Nephron progenitor cell (in vitro differentiated cells): ENCODE measurements at regions not wholly inside any gene's neighbourhood (a gene's known extent, or its start where the extent isn't known, plus 50 kb on each side); places are given as distances from the start of the nearest gene placed in this dataset.

Experiments
- DNase-seq: peaks from one replicate; pipeline ENCODE4 v3.0.0; 2021
- H3K27ac Mint-ChIP-seq: 2 replicates; pipeline ENCODE4 v1.8.0; 2021; ENCODE audit warnings: mild to moderate bottlenecking, moderate library complexity, mixed read lengths
- H3K27me3 Mint-ChIP-seq: 2 replicates; pipeline ENCODE4 v1.8.0; 2021; ENCODE audit warnings: mild to moderate bottlenecking, low read depth, mixed read lengths; ENCODE audit not compliant: poor library complexity
- H3K36me3 Mint-ChIP-seq: 2 replicates; pipeline ENCODE4 v1.8.0; 2021; ENCODE audit warnings: low read depth, mixed read lengths
- H3K4me1 Mint-ChIP-seq: 2 replicates; pipeline ENCODE4 v1.8.0; 2021; ENCODE audit warnings: mixed read lengths
- H3K4me3 Mint-ChIP-seq: 2 replicates; pipeline ENCODE4 v1.8.0; 2021; ENCODE audit warnings: mild to moderate bottlenecking, moderate library complexity, mixed read lengths
- H3K9me3 Mint-ChIP-seq: 2 replicates; pipeline ENCODE4 v1.8.0; 2021; ENCODE audit warnings: mild to moderate bottlenecking, moderate library complexity, mixed read lengths
- TF ChIP-seq, protein P1 (sequence below): fragments of 200-600 bp; sonication (generic); IDR thresholded peaks from 2 replicates; pipeline ENCODE4 v1.5.0; 2021; ENCODE audit warnings: antibody characterized with exemption

DNA sequence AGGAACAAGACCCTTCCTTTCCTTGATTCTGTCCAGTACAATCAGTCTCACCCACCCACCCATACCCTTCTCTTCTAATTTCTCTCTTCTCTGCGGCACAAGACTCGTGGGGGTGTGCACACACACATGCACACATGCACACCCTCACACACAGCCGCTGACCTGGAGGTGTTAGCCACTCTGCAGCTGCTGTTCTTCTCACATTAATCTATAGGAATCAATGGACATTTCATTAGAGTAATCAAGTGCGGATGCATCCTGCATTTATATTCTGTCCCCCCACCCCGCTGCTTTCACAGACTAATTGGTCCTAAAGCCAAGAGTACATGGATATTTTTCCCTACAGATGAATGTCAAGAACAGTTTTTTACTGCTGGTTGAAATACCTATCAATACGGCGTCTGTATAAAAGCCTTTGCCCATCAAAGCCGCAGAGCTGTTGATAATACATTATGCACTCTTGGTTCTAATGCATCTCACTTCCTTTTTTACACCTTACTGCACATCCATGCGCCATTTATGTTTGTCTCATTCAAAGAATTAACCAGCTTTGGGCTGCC, 186.5 kb upstream of the ONECUT1 start:
- Mint-ChIP-seq H3K27ac (no peak overlapping the region), H3K4me3 (no peak overlapping the region), H3K27me3 (peaks cover 25% of the 10 kb centered on the region), H3K36me3 (no peaks in the 10 kb centered on the region), H3K9me3 (no peaks in the 10 kb centered on the region), H3K4me1 (peaks cover 13% of the 10 kb centered on the region)
- DNase-seq: no peak
- TF ChIP-seq, protein P1, sequence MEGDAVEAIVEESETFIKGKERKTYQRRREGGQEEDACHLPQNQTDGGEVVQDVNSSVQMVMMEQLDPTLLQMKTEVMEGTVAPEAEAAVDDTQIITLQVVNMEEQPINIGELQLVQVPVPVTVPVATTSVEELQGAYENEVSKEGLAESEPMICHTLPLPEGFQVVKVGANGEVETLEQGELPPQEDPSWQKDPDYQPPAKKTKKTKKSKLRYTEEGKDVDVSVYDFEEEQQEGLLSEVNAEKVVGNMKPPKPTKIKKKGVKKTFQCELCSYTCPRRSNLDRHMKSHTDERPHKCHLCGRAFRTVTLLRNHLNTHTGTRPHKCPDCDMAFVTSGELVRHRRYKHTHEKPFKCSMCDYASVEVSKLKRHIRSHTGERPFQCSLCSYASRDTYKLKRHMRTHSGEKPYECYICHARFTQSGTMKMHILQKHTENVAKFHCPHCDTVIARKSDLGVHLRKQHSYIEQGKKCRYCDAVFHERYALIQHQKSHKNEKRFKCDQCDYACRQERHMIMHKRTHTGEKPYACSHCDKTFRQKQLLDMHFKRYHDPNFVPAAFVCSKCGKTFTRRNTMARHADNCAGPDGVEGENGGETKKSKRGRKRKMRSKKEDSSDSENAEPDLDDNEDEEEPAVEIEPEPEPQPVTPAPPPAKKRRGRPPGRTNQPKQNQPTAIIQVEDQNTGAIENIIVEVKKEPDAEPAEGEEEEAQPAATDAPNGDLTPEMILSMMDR: no peak

DNA sequence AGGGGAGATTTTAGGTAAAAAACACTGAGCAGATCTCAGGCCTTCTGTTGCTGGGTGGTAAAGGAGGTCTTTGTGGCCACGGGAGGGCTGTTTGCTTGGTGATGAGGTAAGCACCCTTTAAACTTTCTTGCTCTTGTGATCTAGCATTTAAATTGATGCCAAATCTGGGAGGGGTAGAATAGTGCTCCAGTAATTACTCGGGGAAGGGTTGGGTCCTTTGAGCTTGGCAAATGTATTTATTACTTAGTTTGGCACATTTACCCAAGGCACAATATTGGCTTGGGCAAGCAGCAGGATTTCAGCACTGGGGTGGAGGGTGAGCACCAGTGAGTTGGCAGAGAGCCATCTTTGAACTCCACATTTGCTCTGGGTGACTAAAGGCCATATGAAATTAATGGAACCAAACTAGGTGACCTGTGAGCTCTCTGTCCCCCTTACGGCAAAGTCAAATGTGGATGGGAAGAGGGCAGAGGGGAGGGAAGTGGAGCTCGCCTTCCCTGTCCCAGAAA, 185.9 kb upstream of the ONECUT1 start:
- H3K27ac Mint-ChIP-seq: no peak overlapping the region
- H3K4me3 Mint-ChIP-seq: no peak overlapping the region
- no peaks in the 10 kb centered on the region for H3K9me3 Mint-ChIP-seq
- peaks cover 27% of the 10 kb centered on the region for H3K27me3 Mint-ChIP-seq
- DNase-seq: no peak
- TF ChIP-seq, protein P1: no peak
- H3K4me1 Mint-ChIP-seq: peaks cover 13% of the 10 kb centered on the region
- no peaks in the 10 kb centered on the region for H3K36me3 Mint-ChIP-seq

DNA sequence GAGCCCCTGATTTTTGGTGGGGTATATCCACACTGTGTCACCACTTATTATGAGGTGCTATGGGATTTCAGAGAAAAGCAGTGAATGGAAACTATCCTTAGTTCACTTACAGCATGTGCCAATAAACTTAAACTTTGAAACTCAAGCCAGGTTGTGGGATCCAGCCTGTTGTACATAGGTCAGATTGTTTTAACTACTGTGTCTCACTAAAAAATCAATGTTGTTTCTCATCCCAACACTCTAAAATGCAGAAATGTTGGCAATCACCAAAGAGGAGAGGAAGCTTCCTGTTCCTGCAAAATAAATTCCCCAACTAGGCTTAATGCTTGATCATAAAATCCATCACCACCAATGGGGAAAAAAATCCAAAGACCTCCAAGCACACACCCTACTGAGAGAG, 173.7 kb upstream of the ONECUT1 start:
- peaks cover 10% of the 10 kb centered on the region for H3K27me3 Mint-ChIP-seq
- no peak for DNase-seq
- H3K4me3 Mint-ChIP-seq: no peak overlapping the region
- TF ChIP-seq, protein P1: no peak
- H3K4me1 Mint-ChIP-seq: no peaks in the 10 kb centered on the region
- H3K9me3 Mint-ChIP-seq: no peaks in the 10 kb centered on the region
- no peak overlapping the region for H3K27ac Mint-ChIP-seq
- H3K36me3 Mint-ChIP-seq: no peaks in the 10 kb centered on the region

GRCh38 chr15:52960283-52960682, 170.1 kb upstream of the ONECUT1 start:
- Mint-ChIP-seq H3K4me3 (no peak overlapping the region), H3K9me3 (no peaks in the 10 kb centered on the region), H3K36me3 (no peaks in the 10 kb centered on the region), H3K27ac (no peak overlapping the region), H3K27me3 (peaks cover 3% of the 10 kb centered on the region), H3K4me1 (no peaks in the 10 kb centered on the region)
- no peak for DNase-seq
- TF ChIP-seq, protein P1: no peak

DNA sequence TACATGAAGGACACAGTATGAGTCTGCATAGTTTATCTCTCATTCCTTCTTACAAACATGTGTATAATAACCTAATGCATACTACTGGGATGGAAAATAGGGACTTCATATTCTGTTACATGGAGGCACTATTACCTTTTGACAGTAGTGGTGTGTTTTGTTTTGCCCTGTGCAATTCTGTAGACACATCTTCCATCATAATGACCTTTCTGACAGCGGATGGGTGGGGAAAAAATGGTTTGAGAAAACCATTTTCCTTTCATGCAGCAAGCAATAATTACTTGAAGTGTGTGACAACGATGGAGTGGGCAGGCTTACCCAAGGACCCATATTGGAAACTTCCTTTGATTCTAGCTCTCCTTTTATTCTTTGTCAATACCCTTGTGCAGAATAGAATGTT, 153.6 kb upstream of the ONECUT1 start:
- no peak overlapping the region for H3K27ac Mint-ChIP-seq
- no peaks in the 10 kb centered on the region for H3K36me3 Mint-ChIP-seq
- no peak overlapping the region for H3K4me3 Mint-ChIP-seq
- TF ChIP-seq, protein P1: no peak
- peaks cover 4% of the 10 kb centered on the region for H3K9me3 Mint-ChIP-seq
- peaks cover 13% of the 10 kb centered on the region for H3K4me1 Mint-ChIP-seq
- no peak for DNase-seq
- H3K27me3 Mint-ChIP-seq: peaks cover 18% of the 10 kb centered on the region

GRCh38 chr15:52936489-52936888, 146.4 kb upstream of the ONECUT1 start:
- TF ChIP-seq, protein P1: no peak
- no peak for DNase-seq
- H3K36me3 Mint-ChIP-seq: no peaks in the 10 kb centered on the region
- H3K4me3 Mint-ChIP-seq: no peak overlapping the region
- peaks cover 21% of the 10 kb centered on the region for H3K27me3 Mint-ChIP-seq
- H3K27ac Mint-ChIP-seq: no peak overlapping the region
- no peaks in the 10 kb centered on the region for H3K4me1 Mint-ChIP-seq
- H3K9me3 Mint-ChIP-seq: no peaks in the 10 kb centered on the region
